NCI-H1694 (cell line): ENCODE measurements at regions not wholly inside any gene's neighbourhood (a gene's known extent, or its start where the extent isn't known, plus 50 kb on each side); places are given as distances from the start of the nearest gene placed in this dataset.

ENCODE experiments used
- DNase-seq: peaks from one replicate; lab custom pipeline; 2025; lab: John Stamatoyannopoulos, UW

DNA sequence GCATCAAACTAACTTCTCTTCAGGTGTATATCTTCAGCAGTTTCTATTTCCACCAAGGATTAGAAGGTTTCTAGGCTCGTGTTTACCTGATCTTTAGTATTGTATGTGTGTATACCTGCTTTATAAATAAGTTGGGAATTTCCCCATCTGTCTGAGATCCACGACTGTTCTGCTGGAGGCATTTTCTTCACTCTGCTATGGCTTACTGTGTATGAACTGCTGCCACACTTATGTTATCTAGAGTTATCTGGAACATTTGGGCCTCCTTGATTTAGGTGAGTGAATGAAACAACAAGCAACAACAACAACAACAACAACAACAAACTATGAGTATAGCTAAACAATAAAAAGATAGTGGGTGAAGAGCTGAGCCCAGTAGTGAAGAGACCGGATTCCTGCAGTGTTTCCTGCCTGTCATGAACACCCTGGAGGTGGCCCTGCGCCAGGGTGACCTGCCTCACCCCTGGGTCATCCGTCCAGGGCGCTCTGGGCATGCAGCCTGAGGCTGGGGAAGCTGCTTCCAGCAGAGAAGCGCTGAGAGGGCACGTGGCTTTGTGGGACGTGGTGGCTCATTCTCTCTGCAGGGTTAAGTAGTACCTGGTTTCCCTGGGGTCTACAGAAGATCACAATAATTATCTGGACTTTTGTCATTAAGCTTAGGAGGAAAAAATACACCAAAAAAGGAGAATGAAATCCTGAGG, 56.1 kb upstream of the GATA6 start:
- DNase-seq: no peak

DNA sequence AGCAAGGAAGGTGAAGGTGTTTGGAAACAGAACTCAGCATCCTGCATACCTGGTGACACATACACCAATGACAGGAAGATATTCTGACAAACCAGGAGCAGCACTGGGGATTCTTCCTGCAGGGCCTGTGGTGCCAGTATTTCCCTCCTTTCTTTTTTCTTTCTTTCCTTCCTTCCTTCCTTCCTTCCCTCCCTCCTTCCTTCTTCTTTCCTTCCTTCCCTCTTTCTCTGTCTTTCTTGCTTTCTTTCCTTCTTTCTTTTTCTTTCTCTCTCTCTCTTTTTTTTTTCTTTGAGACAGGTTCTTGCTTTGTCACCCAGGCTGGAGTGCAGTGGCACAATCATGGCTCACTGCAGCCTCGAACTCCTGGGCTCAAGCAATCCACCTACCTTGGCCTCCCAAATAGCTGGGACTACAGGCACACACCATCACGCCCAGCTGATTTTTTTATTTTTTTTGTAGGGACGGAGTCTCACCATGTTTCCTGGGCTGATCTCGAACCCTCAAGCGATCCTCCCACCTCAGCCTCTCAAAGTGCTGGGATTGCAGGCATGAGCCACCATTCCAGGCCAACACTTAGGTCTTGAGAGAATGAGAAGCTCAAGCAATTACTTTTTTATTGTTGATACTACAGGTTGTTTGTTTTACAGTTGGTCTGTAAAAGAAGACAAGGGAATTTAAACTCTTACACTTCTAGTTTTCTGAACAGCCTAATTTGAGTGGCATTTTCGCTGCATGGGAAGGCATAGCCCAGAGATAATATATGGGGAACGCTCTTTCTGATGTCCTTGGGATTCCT, 54.7 kb upstream of the GATA6 start:
- no peak for DNase-seq

DNA sequence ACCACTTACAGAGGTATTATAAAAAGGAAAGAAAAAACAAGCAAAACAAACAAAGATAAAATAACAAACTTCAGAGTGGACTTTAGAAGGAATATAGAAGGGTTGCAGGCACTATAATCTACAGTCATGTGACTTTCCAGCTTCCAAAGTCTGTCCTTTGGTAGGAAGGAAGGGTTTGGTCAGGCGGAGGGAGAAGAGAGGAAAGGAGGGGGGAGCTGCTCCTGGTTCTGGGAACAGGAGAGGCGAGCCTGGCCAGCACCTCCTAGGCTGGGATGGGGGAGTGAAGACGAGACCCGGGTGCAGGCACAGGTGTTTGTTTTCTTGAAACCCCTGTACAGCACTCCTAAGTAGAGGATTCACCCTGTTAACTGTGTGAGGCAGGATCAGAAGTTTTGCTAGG, 53.8 kb upstream of the GATA6 start:
- DNase-seq: no peak
